K562 (cell line): ENCODE measurements at regions not wholly inside any gene's neighbourhood (a gene's known extent, or its start where the extent isn't known, plus 50 kb on each side); places are given as distances from the start of the nearest gene placed in this dataset.

Experiments
- ATAC-seq: fragments of 200-7000 bp; cut with Tn5 transposase; 3 replicates; pipeline ENCODE4 v1.9.1; 2020; ENCODE audit warnings: moderate library complexity
- BruUV-seq: library from RNA; stranded (reverse); fragments of 400-500 nt; replicated peaks from 2 replicates; lab custom pipeline; 2021; lab: Mats Ljungman, UMichigan
- CTCF ChIA-PET: fragments of 300-600 bp; formaldehyde crosslinking; extraction: SDS; loops from one replicate; lab custom pipeline; 2021; ENCODE audit warnings: low intra/inter-chr PET ratio; lab: Yijun Ruan, JAX
- POLR2A ChIA-PET: fragments of 300-600, 350-650 bp; sonication (Branson Sonifier 250); formaldehyde crosslinking; extraction: SDS; loops from one replicate; lab custom pipeline; 2021; ENCODE audit warnings: antibody characterized with exemption, inconsistent platforms; lab: Yijun Ruan, JAX
- DNase-seq, 4 experiments: peaks; one replicate each; pipeline versions ENCODE4 v3.0.0 to v3.0.0-alpha.2; 2011 to 2018; ENCODE audit warnings: low spot score in 3 of 4, mixed read lengths in 3 of 4; ENCODE audit errors: extremely low read depth in 1 of 4
- FAIRE-seq: peaks from 2 replicates; lab custom pipeline; 2011; peaks lifted over from hg19 to GRCh38; lab: Jason Lieb, UNC
- H2AFZ ChIP-seq: 2 replicates; pipeline ENCODE4 v1.6.0; 2011; ENCODE audit warnings: low read depth, low read length, control low read depth, inconsistent platforms
- H3K27ac ChIP-seq: fragments of 200-600 bp; 3 replicates; pipeline ENCODE4 v1.8.0; 2011; ENCODE audit warnings: low read depth, mild to moderate bottlenecking, control low read depth, inconsistent platforms, low read length, moderate library complexity, mixed read lengths; ENCODE audit errors: extremely low read depth
- H3K27me3 ChIP-seq, 2 experiments: fragments of 300-600 bp in 1 of 2; 2 replicates in 1 of 2; 3 replicates in 1 of 2; pipeline versions ENCODE4 v1.6.0 to v1.8.0; 2011; ENCODE audit warnings: inconsistent platforms in 2 of 2, low read length in 2 of 2, mild to moderate bottlenecking in 1 of 2, mixed read lengths in 1 of 2, moderate library complexity in 1 of 2; ENCODE audit not compliant: control insufficient read depth in 2 of 2, insufficient read depth in 2 of 2
- H3K36me3 ChIP-seq: fragments of 300-600 bp; 3 replicates; pipeline ENCODE4 v1.8.0; 2011; ENCODE audit warnings: mild to moderate bottlenecking, low read length, inconsistent platforms; ENCODE audit not compliant: control insufficient read depth, insufficient read depth
- H3K4me1 ChIP-seq, 2 experiments: fragments of 200-600 bp in 1 of 2; replicated peaks in 1 of 2; 2 replicates in 1 of 2; 3 replicates in 1 of 2; pipeline versions ENCODE4 v1.5.1 to v1.8.0; 2011; ENCODE audit warnings: inconsistent platforms in 2 of 2, low read length in 2 of 2, mild to moderate bottlenecking in 1 of 2, mixed read lengths in 1 of 2, moderate library complexity in 1 of 2; ENCODE audit not compliant: control insufficient read depth in 2 of 2, insufficient read depth in 2 of 2
- H3K4me2 ChIP-seq: 2 replicates; pipeline ENCODE4 v1.6.1; 2011; ENCODE audit warnings: low read length, control low read depth, inconsistent platforms, mixed read lengths; ENCODE audit not compliant: insufficient read depth
- H3K4me3 ChIP-seq: fragments of 200-600 bp; sonication (generic), shearing (Covaris generic); 2 replicates; pipeline ENCODE4 v1.5.1; 2016; ENCODE audit warnings: control low read depth, inconsistent platforms
- H3K79me2 ChIP-seq: fragments of 200-600 bp; 3 replicates; pipeline ENCODE4 v1.8.0; 2011; ENCODE audit warnings: low read length, inconsistent platforms; ENCODE audit not compliant: control insufficient read depth, insufficient read depth
- H3K9ac ChIP-seq, 2 experiments: 2 replicates each; pipeline versions ENCODE4 v1.6.0 to v1.6.1; 2011; ENCODE audit warnings: low read depth in 2 of 2, low read length in 2 of 2, control low read depth in 1 of 2, inconsistent platforms in 1 of 2, mild to moderate bottlenecking in 1 of 2, mixed read lengths in 1 of 2; ENCODE audit not compliant: insufficient read depth in 1 of 2
- H3K9me1 ChIP-seq: one replicate; pipeline ENCODE4 v1.6.0; 2011; ENCODE audit warnings: inconsistent platforms, mild to moderate bottlenecking, low read length, moderate library complexity; ENCODE audit not compliant: control insufficient read depth, insufficient read depth
- H3K9me3 ChIP-seq: replicated peaks from 2 replicates; pipeline ENCODE4 v1.5.1; 2011; ENCODE audit warnings: low read depth, low read length, inconsistent platforms; ENCODE audit not compliant: control insufficient read depth, insufficient read depth
- H4K20me1 ChIP-seq: replicated peaks from 2 replicates; pipeline ENCODE4 v1.6.1; 2011; ENCODE audit warnings: low read length, inconsistent platforms, mixed read lengths; ENCODE audit not compliant: control insufficient read depth, insufficient read depth
- ELK3 ChIP-seq: fragments of 450-650 bp; formaldehyde crosslinking; IDR thresholded peaks from 2 replicates; pipeline ENCODE4 v1.4.0; 2020; ENCODE audit warnings: mild to moderate bottlenecking
- ESRRA ChIP-seq: fragments of 450-650 bp; IDR thresholded peaks from 2 replicates; pipeline ENCODE4 v1.6.1; 2014; ENCODE audit warnings: low read depth, mild to moderate bottlenecking, moderate library complexity, borderline replicate concordance
- MCM2 ChIP-seq: fragments of 450-650 bp; IDR thresholded peaks from 2 replicates; pipeline ENCODE4 v1.6.1; 2017; ENCODE audit warnings: low read depth, mild to moderate bottlenecking
- NELFE ChIP-seq: IDR thresholded peaks from 2 replicates; pipeline ENCODE4 v1.6.1; 2011; ENCODE audit warnings: mild to moderate bottlenecking; ENCODE audit not compliant: insufficient read depth, insufficient read length
- RB1 ChIP-seq: fragments of 450-650 bp; IDR thresholded peaks from 2 replicates; pipeline ENCODE4 v1.6.1; 2017; ENCODE audit warnings: low read depth, mild to moderate bottlenecking
- RBM22 ChIP-seq: fragments of 200-400 bp; formaldehyde crosslinking; IDR thresholded peaks from 2 replicates; pipeline ENCODE4 v1.6.1; 2018; ENCODE audit warnings: low read length, low read depth; ENCODE audit not compliant: poor library complexity, severe bottlenecking
- XRCC4 ChIP-seq: IDR thresholded peaks from one replicate; pipeline ENCODE4 v1.6.1; 2011; ENCODE audit not compliant: insufficient read depth, insufficient read length; ENCODE audit errors: extremely low read depth
- ZBTB43 ChIP-seq: sonication (generic); formaldehyde crosslinking; IDR thresholded peaks from 2 replicates; pipeline ENCODE4 v1.8.0; 2023; ENCODE audit warnings: mild to moderate bottlenecking, missing genetic modification reagents
- ZNF644 ChIP-seq: fragments of 200-800 bp; sonication (Bioruptor generic); IDR thresholded peaks from 2 replicates; pipeline ENCODE4 v1.6.1; 2016; ENCODE audit warnings: low read depth, missing genetic modification characterization, missing compliant biosample characterization
- WGBS: fragments of 100-300 bp; shearing (Covaris generic); methylation state at CpG from one replicate; pipeline ENCODE4 v1.1.6; 2016; ENCODE audit warnings: low coverage, mixed read lengths; ENCODE audit not compliant: insufficient coverage; ENCODE audit errors: missing lambda C conversion rate; 5-methylcytosine and 5-hydroxymethylcytosine counted together
- in situ Hi-C: fragments of 300-500 bp; cut with MboI; formaldehyde crosslinking; loops from 4 replicates; pipeline ENCODE4 v1.15.0; 2018; ENCODE audit warnings: inconsistent platforms, mixed read lengths
- intact Hi-C: fragments of 100-400 bp; cut with micrococcal nuclease; formaldehyde crosslinking; loops from 2 replicates; pipeline ENCODE4 v1.14.2; 2022

GRCh38 chr13:106089261-106089980, 446.0 kb downstream of the EFNB2 start (continued):
- no peak for TF ChIP-seq ELK3 (CRISPR knock-in tag)
- no peak for TF ChIP-seq MCM2
- TF ChIP-seq ESRRA = no peak
- no peak for TF ChIP-seq ZBTB43 (CRISPR knock-in tag)
- TF ChIP-seq NELFE = no peak
- TF ChIP-seq, all 486 proteins: peak for 0

- in situ Hi-C loops (no loop called here), intact Hi-C loops (no loop called here)
- ATAC-seq (no peak), FAIRE-seq (no peak), DNase-seq (no peak)
- POLR2A ChIA-PET = no interaction called here
- BruUV-seq = no TSS peak
- Histone ChIP-seq H3K4me2 (no peak overlapping the region), H3K36me3 (no peaks in the 10 kb centered on the region), H3K27ac (no peak overlapping the region), H2AFZ (no peak overlapping the region), H3K9me3 (no peaks in the 10 kb centered on the region), H3K9ac (no peak overlapping the region), H3K4me1 (no peaks in the 10 kb centered on the region), H3K4me3 (no peak overlapping the region), H3K27me3 (no peaks in the 10 kb centered on the region), H4K20me1 (no peaks in the 10 kb centered on the region), H3K9me1 (no peaks in the 10 kb centered on the region), H3K79me2 (no peaks in the 10 kb centered on the region)
- no peak for TF ChIP-seq XRCC4
- no peak for TF ChIP-seq RB1
- TF ChIP-seq RBM22 = no peak
- TF ChIP-seq ZNF644 (tag) = no peak
- 0% methylated on average over 6 of the region's 6 CpGs for WGBS
- CTCF ChIA-PET = no interaction called here
These were observed 447.4 kb downstream of the EFNB2 start for GRCh38 chr13:106088085-106088484.
